ENCODE measurements at regions not wholly inside any gene's neighbourhood (a gene's known extent, or its start where the extent isn't known, plus 50 kb on each side); places are given as distances from the start of the nearest gene placed in this dataset.
"Not testable (repeated sequence)": the region's sequence is repeated elsewhere in the genome, so short reads cannot be mapped to it uniquely, and the experiment has no call there.

DNA sequence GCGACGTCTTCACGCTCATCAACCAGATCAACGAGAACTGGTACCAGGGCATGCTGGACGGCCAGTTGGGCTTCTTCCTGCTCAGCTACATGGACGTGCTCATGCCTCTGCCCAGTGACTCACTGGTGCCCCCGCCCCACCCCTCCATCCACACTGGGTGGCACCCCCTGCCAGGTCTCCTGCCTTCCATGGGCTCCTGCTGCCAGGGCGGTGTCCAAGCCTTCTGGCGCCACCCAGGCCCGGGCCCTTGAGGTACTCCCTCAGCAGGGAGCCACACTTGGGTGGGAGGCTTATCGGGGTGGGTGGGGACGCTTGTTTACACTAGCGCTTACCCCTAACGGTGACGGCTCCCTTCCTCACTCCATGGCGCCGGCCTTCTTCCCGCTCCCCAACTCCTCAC lies 148.2 kb downstream of the GOSR1 start:
- not testable (repeated sequence) for TF ChIP-seq EZH2 (IDR thresholded peaks at IDR 0.05; ENCODE audit: borderline replicate concordance, insufficient read depth, low read depth, low read length, poor library complexity, severe bottlenecking); CTCF (IDR thresholded peaks at IDR 0.05)
